OCI-LY7 (cell line): ENCODE measurements at regions not wholly inside any gene's neighbourhood (a gene's known extent, or its start where the extent isn't known, plus 50 kb on each side); places are given as distances from the start of the nearest gene placed in this dataset.

Experiments
- BruUV-seq: library from RNA; stranded (reverse); fragments of 400-500 nt; replicated peaks from 2 replicates; lab custom pipeline; 2021; lab: Mats Ljungman, UMichigan
- CTCF ChIA-PET: fragments of 300-600 bp; sonication (Branson Sonifier 250); formaldehyde crosslinking; loops from one replicate; lab custom pipeline; 2022; ENCODE audit warnings: antibody characterized with exemption; ENCODE audit not compliant: unreplicated experiment; lab: Charles Lee
- POLR2A ChIA-PET: fragments of 300-600 bp; sonication (Branson Sonifier 250); formaldehyde crosslinking; loops from one replicate; lab custom pipeline; 2022; ENCODE audit warnings: antibody characterized with exemption; lab: Charles Lee
- DNase-seq: peaks from one replicate; pipeline ENCODE4 v3.0.0-alpha.2; 2015; ENCODE audit warnings: low spot score
- H2AFZ ChIP-seq: fragments of 200-600 bp; sonication (generic), shearing (Covaris generic); 2 replicates; pipeline ENCODE4 v1.6.1; 2014; ENCODE audit warnings: mild to moderate bottlenecking, antibody characterized with exemption, low read length, moderate library complexity
- H3K27ac ChIP-seq: fragments of 200-600 bp; sonication (generic); 2 replicates; pipeline ENCODE4 v1.5.1; 2014; ENCODE audit warnings: mixed run types, low read depth, mild to moderate bottlenecking, moderate library complexity, low read length, inconsistent platforms; ENCODE audit not compliant: poor library complexity, severe bottlenecking
- H3K36me3 ChIP-seq: fragments of 200-600 bp; sonication (generic); 2 replicates; pipeline ENCODE4 v1.6.1; 2014; ENCODE audit warnings: mild to moderate bottlenecking, antibody characterized with exemption, low read length, moderate library complexity, mixed read lengths; ENCODE audit not compliant: insufficient read depth
- H3K4me1 ChIP-seq: fragments of 200-600 bp; sonication (generic); 2 replicates; pipeline ENCODE4 v1.5.1; 2014; ENCODE audit warnings: mild to moderate bottlenecking, low read length; ENCODE audit not compliant: insufficient read depth, poor library complexity, severe bottlenecking
- H3K4me2 ChIP-seq: fragments of 200-600 bp; sonication (generic); 2 replicates; pipeline ENCODE4 v1.6.1; 2014; ENCODE audit warnings: mild to moderate bottlenecking, low read length
- H3K4me3 ChIP-seq: fragments of 200-600 bp; sonication (generic); 2 replicates; pipeline ENCODE4 v1.5.1; 2014; ENCODE audit warnings: mild to moderate bottlenecking, low read depth, low read length; ENCODE audit not compliant: poor library complexity, severe bottlenecking
- H3K79me2 ChIP-seq: fragments of 200-600 bp; sonication (generic); 2 replicates; pipeline ENCODE4 v1.6.1; 2016; ENCODE audit warnings: low read depth, mild to moderate bottlenecking, low read length, moderate library complexity, mixed read lengths; ENCODE audit not compliant: insufficient read depth
- H3K9me2 ChIP-seq: fragments of 200-600 bp; sonication (generic); 2 replicates; pipeline ENCODE4 v1.6.1; 2016; ENCODE audit warnings: mild to moderate bottlenecking, low read length, mixed read lengths; ENCODE audit not compliant: insufficient read depth
- H3K9me3 ChIP-seq: fragments of 200-600 bp; sonication (generic); 2 replicates; pipeline ENCODE4 v1.6.1; 2014; ENCODE audit warnings: mild to moderate bottlenecking, mixed run types, low read length, mixed read lengths
- H4K20me1 ChIP-seq: fragments of 200-600 bp; sonication (generic); 2 replicates; pipeline ENCODE4 v1.6.1; 2014; ENCODE audit warnings: mild to moderate bottlenecking, antibody characterized with exemption, low read length, moderate library complexity, mixed read lengths; ENCODE audit not compliant: insufficient read depth
- CTCF ChIP-seq: fragments of 200-600 bp; sonication (generic); conservative IDR thresholded peaks from 2 replicates; pipeline ENCODE4 v1.5.1; 2014; ENCODE audit warnings: mild to moderate bottlenecking, antibody characterized with exemption, low read length, moderate library complexity, mixed read lengths
- EZH2phosphoT487 ChIP-seq: fragments of 200-600 bp; sonication (generic); IDR thresholded peaks from 2 replicates; pipeline ENCODE4 v1.6.1; 2018; ENCODE audit warnings: low read depth, borderline replicate concordance, mild to moderate bottlenecking, mixed run types, antibody characterized with exemption, low read length, moderate library complexity, mixed read lengths
- intact Hi-C: fragments of 100-400 bp; cut with micrococcal nuclease; formaldehyde crosslinking; loops from one replicate; pipeline ENCODE4 v1.10.0; 2022; ENCODE audit not compliant: unreplicated experiment

- Histone ChIP-seq H3K36me3 (no peaks in the 10 kb centered on the region), H3K4me1 (no peaks in the 10 kb centered on the region), H3K4me3 (no peak overlapping the region), H3K79me2 (no peaks in the 10 kb centered on the region), H3K9me3 (no peaks in the 10 kb centered on the region), H2AFZ (no peak overlapping the region), H3K27ac (no peak overlapping the region), H3K4me2 (no peak overlapping the region), H3K9me2 (no peaks in the 10 kb centered on the region), H4K20me1 (no peaks in the 10 kb centered on the region)
- intact Hi-C loops, result no loop called here
- ChIA-PET CTCF (no interaction called here), POLR2A (no interaction called here)
- TF ChIP-seq CTCF, result no peak
- no peak for TF ChIP-seq EZH2phosphoT487
- no TSS peak for BruUV-seq
- DNase-seq, result no peak
Measured at GRCh38 chr11:112617977-112618826, 343.0 kb upstream of the NCAM1 start.

DNA sequence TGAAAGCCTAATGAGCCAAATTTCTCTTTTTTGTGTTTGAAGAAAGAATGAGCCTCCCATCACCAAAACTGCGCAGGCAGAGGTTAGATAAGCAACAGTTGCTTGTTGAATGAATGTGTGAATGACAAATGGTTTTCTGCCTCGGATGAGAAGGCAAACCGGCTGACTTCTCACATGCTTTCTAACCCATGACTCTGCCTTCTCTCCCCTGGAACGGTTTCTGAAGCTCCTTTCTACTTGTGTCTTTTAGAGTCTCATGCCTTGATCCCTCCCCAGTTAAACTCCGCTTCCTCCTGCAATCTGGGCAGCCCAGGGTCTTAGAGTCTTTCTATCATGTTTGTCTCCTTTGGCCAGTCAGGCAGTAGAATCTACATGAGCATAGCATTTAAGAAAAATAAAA, 342.1 kb upstream of the NCAM1 start:
- POLR2A ChIA-PET, result no interaction called here
- no peak for DNase-seq
- Histone ChIP-seq H3K4me3 (no peak overlapping the region), H4K20me1 (no peaks in the 10 kb centered on the region), H3K27ac (no peak overlapping the region), H3K4me1 (no peaks in the 10 kb centered on the region), H3K4me2 (no peak overlapping the region), H3K9me2 (no peaks in the 10 kb centered on the region), H3K79me2 (no peaks in the 10 kb centered on the region), H2AFZ (no peak overlapping the region), H3K36me3 (no peaks in the 10 kb centered on the region), H3K9me3 (no peaks in the 10 kb centered on the region)
- no TSS peak for BruUV-seq
- CTCF ChIA-PET, result no interaction called here
- TF ChIP-seq CTCF (no peak), EZH2phosphoT487 (no peak)
- intact Hi-C loops, result no loop called here
